Neural cell (in vitro differentiated cells): ENCODE measurements at regions not wholly inside any gene's neighbourhood (a gene's known extent, or its start where the extent isn't known, plus 50 kb on each side); places are given as distances from the start of the nearest gene placed in this dataset.

ENCODE experiments used
- CTCF ChIP-seq: fragments of 450-650 bp; IDR thresholded peaks from 2 replicates; pipeline ENCODE4 v1.5.1; 2014; ENCODE audit warnings: antibody characterized with exemption, mild to moderate bottlenecking, moderate library complexity; ENCODE audit not compliant: poor library complexity, severe bottlenecking
- EP300 ChIP-seq: fragments of 450-650 bp; conservative IDR thresholded peaks from 2 replicates; pipeline ENCODE4 v1.6.1; 2014; ENCODE audit warnings: antibody characterized with exemption, mild to moderate bottlenecking, moderate library complexity; ENCODE audit not compliant: poor library complexity, severe bottlenecking
- EZH2 ChIP-seq: fragments of 200-600, 300-800 bp; shearing (Covaris generic), sonication (generic); IDR thresholded peaks from 2 replicates; pipeline ENCODE4 v1.6.1; 2014; ENCODE audit warnings: antibody characterized with exemption, low read length, borderline replicate concordance, mild to moderate bottlenecking; ENCODE audit not compliant: insufficient read depth, poor library complexity, severe bottlenecking
- POLR2AphosphoS5 ChIP-seq: IDR thresholded peaks from 2 replicates; pipeline ENCODE4 v1.6.1; 2012
- TAF1 ChIP-seq: IDR thresholded peaks from 2 replicates; pipeline ENCODE4 v1.6.1; 2012; ENCODE audit warnings: low read depth

GRCh38 chr4:175947117-175947722, 118.4 kb upstream of the WDR17 start:
- peak; percentile 63 for TF ChIP-seq CTCF
- TF ChIP-seq EP300: no peak
- TF ChIP-seq EZH2: no peak
- no peak for TF ChIP-seq TAF1
- no peak for TF ChIP-seq POLR2AphosphoS5
